ENCODE measurements at regions not wholly inside any gene's neighbourhood (a gene's known extent, or its start where the extent isn't known, plus 50 kb on each side); places are given as distances from the start of the nearest gene placed in this dataset.

- no peak overlapping the region for H3K27ac ChIP-seq
- intact Hi-C loops (cut with DNase I), result no loop called here
Measured at GRCh38 chr6:145206247-145206907, 528.9 kb downstream of the EPM2A start.

GRCh38 chr6:145208474-145208873 is 526.8 kb downstream of the EPM2A start:
- no peaks in the 10 kb centered on the region for H3K4me1 ChIP-seq
- ATAC-seq, result no peak
- H3K27ac ChIP-seq, result no peak overlapping the region
- no peaks in the 10 kb centered on the region for H3K36me3 ChIP-seq
- no peaks in the 10 kb centered on the region for H3K9me3 ChIP-seq
- no peaks in the 10 kb centered on the region for H3K27me3 ChIP-seq (ENCODE audit: low read depth)
- TF ChIP-seq CTCF (IDR thresholded peaks at IDR 0.05), result no peak
- no peak for DNase-seq
- intact Hi-C loops (cut with DNase I), result no loop called here
- H3K4me3 ChIP-seq, result no peak overlapping the region

More at GRCh38 chr6:145206247-145206907, 528.9 kb downstream of the EPM2A start:
- Histone ChIP-seq H3K4me1 (no peaks in the 10 kb centered on the region), H3K36me3 (no peaks in the 10 kb centered on the region), H3K4me3 (no peak overlapping the region), H3K9me3 (no peaks in the 10 kb centered on the region), H3K27me3 (ENCODE audit: low read depth) (no peaks in the 10 kb centered on the region)
- DNase-seq (no peak), ATAC-seq (no peak)
- no peak for TF ChIP-seq CTCF (IDR thresholded peaks at IDR 0.05)

- Histone ChIP-seq H3K4me1 (no peaks in the 10 kb centered on the region), H3K27ac (no peak overlapping the region), H3K4me3 (no peak overlapping the region), H3K9me3 (no peaks in the 10 kb centered on the region), H3K27me3 (ENCODE audit: low read depth) (no peaks in the 10 kb centered on the region), H3K36me3 (no peaks in the 10 kb centered on the region)
- intact Hi-C loops (cut with DNase I), result no loop called here
- ATAC-seq, result no peak
- DNase-seq, result no peak
- TF ChIP-seq CTCF (IDR thresholded peaks at IDR 0.05), result no peak
Measured at GRCh38 chr6:145209272-145209671, 526.0 kb downstream of the EPM2A start.

- intact Hi-C loops (cut with DNase I), result no loop called here
- H3K4me1 ChIP-seq, result no peaks in the 10 kb centered on the region
- no peak overlapping the region for H3K27ac ChIP-seq
- H3K36me3 ChIP-seq, result no peaks in the 10 kb centered on the region
- H3K27me3 ChIP-seq (ENCODE audit: low read depth), result no peaks in the 10 kb centered on the region
- DNase-seq (no peak), ATAC-seq (no peak)
- H3K4me3 ChIP-seq, result no peak overlapping the region
- no peaks in the 10 kb centered on the region for H3K9me3 ChIP-seq
- TF ChIP-seq CTCF (IDR thresholded peaks at IDR 0.05), result no peak
Measured at GRCh38 chr6:145212813-145213212, 522.5 kb downstream of the EPM2A start.

GRCh38 chr6:145213614-145214013 is 521.7 kb downstream of the EPM2A start:
- intact Hi-C loops (cut with DNase I), result no loop called here
- H3K27ac ChIP-seq, result no peak overlapping the region
- DNase-seq, result no peak

More at GRCh38 chr6:145213614-145214013, 521.7 kb downstream of the EPM2A start:
- no peaks in the 10 kb centered on the region for H3K4me1 ChIP-seq
- H3K9me3 ChIP-seq, result no peaks in the 10 kb centered on the region
- TF ChIP-seq CTCF (IDR thresholded peaks at IDR 0.05), result no peak
- no peak overlapping the region for H3K4me3 ChIP-seq
- ATAC-seq, result no peak
- H3K36me3 ChIP-seq, result no peaks in the 10 kb centered on the region
- H3K27me3 ChIP-seq (ENCODE audit: low read depth), result no peaks in the 10 kb centered on the region
